Keratinocyte (primary cell): ENCODE measurements at regions not wholly inside any gene's neighbourhood (a gene's known extent, or its start where the extent isn't known, plus 50 kb on each side); places are given as distances from the start of the nearest gene placed in this dataset.

ENCODE experiments used
- DNase-seq: peaks from one replicate; pipeline ENCODE4 v3.0.0-alpha.2; 2011; ENCODE audit warnings: low read depth, missing footprints, low spot score
- FAIRE-seq: peaks from 2 replicates; lab custom pipeline; 2011; peaks lifted over from hg19 to GRCh38; lab: Jason Lieb, UNC
- H2AFZ ChIP-seq: 2 replicates; pipeline ENCODE4 v1.6.0; 2012; ENCODE audit warnings: low read length, control low read depth, inconsistent platforms; ENCODE audit not compliant: control insufficient read depth
- H3K27ac ChIP-seq: 2 replicates; pipeline ENCODE4 v1.5.1; 2011; ENCODE audit warnings: low read length; ENCODE audit not compliant: control insufficient read depth, insufficient read depth
- H3K27me3 ChIP-seq: 3 replicates; pipeline ENCODE4 v1.6.0; 2011; ENCODE audit warnings: low read length; ENCODE audit not compliant: control insufficient read depth, insufficient read depth; ENCODE audit errors: extremely low read depth
- H3K36me3 ChIP-seq, 2 experiments: 2 replicates in 1 of 2; 3 replicates in 1 of 2; pipeline ENCODE4 v1.5.1; 2011; ENCODE audit warnings: low read length in 2 of 2, mild to moderate bottlenecking in 1 of 2; ENCODE audit not compliant: control insufficient read depth in 2 of 2, insufficient read depth in 2 of 2; ENCODE audit errors: extremely low read depth in 1 of 2
- H3K4me1 ChIP-seq: 3 replicates; pipeline ENCODE4 v1.5.1; 2011; ENCODE audit warnings: low read length; ENCODE audit not compliant: control insufficient read depth, insufficient read depth; ENCODE audit errors: extremely low read depth
- H3K4me2 ChIP-seq: 3 replicates; pipeline ENCODE4 v1.6.0; 2011; ENCODE audit warnings: low read depth, low read length; ENCODE audit not compliant: control insufficient read depth, insufficient read depth; ENCODE audit errors: extremely low read depth
- H3K4me3 ChIP-seq, 3 experiments: fragments of 200-600 bp in 1 of 3; sonication (generic) in 1 of 3; 2 replicates in 2 of 3; 3 replicates in 1 of 3; pipeline ENCODE4 v1.5.1; 2011 to 2016; ENCODE audit warnings: low read length in 3 of 3, mild to moderate bottlenecking in 3 of 3, control low read depth in 2 of 3, inconsistent platforms in 1 of 3, low read depth in 1 of 3, mixed read lengths in 1 of 3, mixed run types in 1 of 3, moderate library complexity in 1 of 3; ENCODE audit not compliant: control insufficient read depth in 2 of 3, insufficient read depth in 2 of 3; ENCODE audit errors: extremely low read depth in 1 of 3
- H3K79me2 ChIP-seq: 2 replicates; pipeline ENCODE4 v1.6.0; 2012; ENCODE audit warnings: low read length; ENCODE audit not compliant: control insufficient read depth, insufficient read depth
- H3K9ac ChIP-seq: 3 replicates; pipeline ENCODE4 v1.6.0; 2011; ENCODE audit warnings: low read length; ENCODE audit not compliant: control insufficient read depth, insufficient read depth; ENCODE audit errors: extremely low read depth
- H3K9me1 ChIP-seq: 3 replicates; pipeline ENCODE4 v1.6.0; 2011; ENCODE audit warnings: low read length; ENCODE audit not compliant: control insufficient read depth, insufficient read depth; ENCODE audit errors: extremely low read depth
- H3K9me3 ChIP-seq: 2 replicates; pipeline ENCODE4 v1.5.1; 2012; ENCODE audit warnings: low read depth, low read length; ENCODE audit not compliant: control insufficient read depth
- H4K20me1 ChIP-seq: 3 replicates; pipeline ENCODE4 v1.6.0; 2011; ENCODE audit warnings: low read length; ENCODE audit not compliant: control insufficient read depth, insufficient read depth; ENCODE audit errors: extremely low read depth
- CTCF ChIP-seq, 3 experiments: IDR thresholded peaks in 1 of 3; conservative IDR thresholded peaks in 1 of 3; optimal IDR thresholded peaks in 1 of 3; 2 replicates in 2 of 3; 3 replicates in 1 of 3; pipeline versions ENCODE3 to v1.5.1; 2011; ENCODE audit warnings: low read length in 3 of 3, mild to moderate bottlenecking in 3 of 3, moderate library complexity in 2 of 3, control low read depth in 1 of 3, inconsistent platforms in 1 of 3; ENCODE audit not compliant: insufficient read depth in 2 of 3; ENCODE audit errors: extremely low read depth in 1 of 3
- EZH2 ChIP-seq: IDR thresholded peaks from one replicate; pipeline ENCODE4 v1.6.1; 2012; ENCODE audit warnings: inconsistent platforms, mild to moderate bottlenecking, low read length, moderate library complexity
- dilution Hi-C: fragments of 300-500 bp; cut with MboI; formaldehyde crosslinking; loops from one replicate; pipeline ENCODE4 v1.7.0; 2020; ENCODE audit warnings: low sequenced_read_pairs; ENCODE audit not compliant: extremely low pct_ligation_motif_present

- Histone ChIP-seq H3K4me1 (peaks cover 15% of the 10 kb centered on the region), H3K4me2 (no peak overlapping the region), H3K9me3 (no peaks in the 10 kb centered on the region), H3K9ac (no peak overlapping the region), H3K9me1 (no peaks in the 10 kb centered on the region), H3K36me3 (no peaks in the 10 kb centered on the region), H3K27me3 (no peaks in the 10 kb centered on the region), H3K27ac (no peak overlapping the region), H4K20me1 (no peaks in the 10 kb centered on the region), H3K79me2 (no peaks in the 10 kb centered on the region), H2AFZ (no peak overlapping the region), H3K4me3 (no peak overlapping the region)
- no peak for TF ChIP-seq CTCF (optimal IDR thresholded peaks at IDR 0.05 in 1 of 3, IDR thresholded peaks at IDR 0.05 in 1 of 3, conservative IDR thresholded peaks at IDR 0.05 in 1 of 3; ENCODE audit: extremely low read depth in 1 of 3, insufficient read depth in 2 of 3, low read length in 3 of 3)
- TF ChIP-seq EZH2 = no peak
- FAIRE-seq = no peak
- dilution Hi-C loops = no loop called here
- DNase-seq = no peak
Measured at GRCh38 chr2:96423828-96424227, 81.3 kb downstream of the NEURL3 start.
